Stimulated activated naive CD4-positive, alpha-beta T cell treated with Interleukin-2 at 50 U/mL for 16 hours (primary cell): ENCODE measurements at regions not wholly inside any gene's neighbourhood (a gene's known extent, or its start where the extent isn't known, plus 50 kb on each side); places are given as distances from the start of the nearest gene placed in this dataset.
"Not testable (repeated sequence)": the region's sequence is repeated elsewhere in the genome, so short reads cannot be mapped to it uniquely, and the experiment has no call there.

Experiments used
- DNase-seq: peaks from one replicate; lab custom pipeline; 2025; lab: John Stamatoyannopoulos, UW

GRCh38 chr7:65453341-65454030, 79.8 kb downstream of the ZNF92 start:
- DNase-seq = no peak

GRCh38 chr7:65454469-65454868, 80.8 kb downstream of the ZNF92 start:
- DNase-seq = no peak

- DNase-seq = not testable (repeated sequence)
Observed at GRCh38 chr7:65455050-65455449, 81.4 kb downstream of the ZNF92 start.

GRCh38 chr7:65457705-65458104, 84.0 kb downstream of the ZNF92 start:
- no peak for DNase-seq

- no peak for DNase-seq
Observed at GRCh38 chr7:65459438-65459837, 85.8 kb downstream of the ZNF92 start.

- DNase-seq = no peak
Observed at GRCh38 chr7:65462148-65462716, 88.6 kb downstream of the ZNF92 start.

- DNase-seq = no peak
Observed at GRCh38 chr7:65463184-65463583, 89.5 kb downstream of the ZNF92 start.

- not testable (repeated sequence) for DNase-seq
Observed at GRCh38 chr7:65469919-65470558, 96.4 kb downstream of the ZNF92 start.

- no peak for DNase-seq
Observed at GRCh38 chr7:65471587-65471986, 97.9 kb downstream of the ZNF92 start.

- no peak for DNase-seq
Observed at GRCh38 chr7:65475040-65475726, 101.5 kb downstream of the ZNF92 start.

- no peak for DNase-seq
Observed at GRCh38 chr7:65475734-65476319, 102.2 kb downstream of the ZNF92 start.

- no peak for DNase-seq
Observed at GRCh38 chr7:65477326-65477725, 103.7 kb downstream of the ZNF92 start.

- DNase-seq = no peak
Observed at GRCh38 chr7:65489260-65489767, 115.7 kb downstream of the ZNF92 start.

GRCh38 chr7:65496697-65497096, 123.0 kb downstream of the ZNF92 start:
- DNase-seq = not testable (repeated sequence)

GRCh38 chr7:65503434-65504152, 129.9 kb downstream of the ZNF92 start:
- no peak for DNase-seq

GRCh38 chr7:65504504-65505319, 131.1 kb downstream of the ZNF92 start:
- not testable (repeated sequence) for DNase-seq

- not testable (repeated sequence) for DNase-seq
Observed at GRCh38 chr7:65505320-65505633, 131.6 kb downstream of the ZNF92 start.

GRCh38 chr7:65508581-65509367, 135.1 kb downstream of the ZNF92 start:
- not testable (repeated sequence) for DNase-seq

GRCh38 chr7:65509368-65510186, 135.9 kb downstream of the ZNF92 start:
- DNase-seq = no peak
